Common myeloid progenitor, CD34-positive (primary cell): ENCODE measurements at regions not wholly inside any gene's neighbourhood (a gene's known extent, or its start where the extent isn't known, plus 50 kb on each side); places are given as distances from the start of the nearest gene placed in this dataset.
"Not testable (repeated sequence)": the region's sequence is repeated elsewhere in the genome, so short reads cannot be mapped to it uniquely, and the experiment has no call there.

Experiments used
- CTCF ChIA-PET: fragments of 350-600 bp; sonication (Branson Sonifier 250); formaldehyde crosslinking; loops from one replicate; lab custom pipeline; 2021; ENCODE audit warnings: antibody characterized with exemption; lab: Charles Lee
- POLR2A ChIA-PET: fragments of 350-600 bp; sonication (Branson Sonifier 250); formaldehyde crosslinking; loops from one replicate; lab custom pipeline; 2021; ENCODE audit warnings: antibody characterized with exemption; lab: Charles Lee
- DNase-seq, 3 donors: peaks; one replicate each; pipeline versions ENCODE4 v3.0.0 to v3.0.0-alpha.2; 2013
- H3K27ac ChIP-seq, 2 experiments: 1 replicate in 1 of 2; 2 replicates in 1 of 2; pipeline ENCODE4 v1.7.0; 2013; ENCODE audit warnings: inconsistent platforms in 2 of 2, low read length in 2 of 2, mild to moderate bottlenecking in 2 of 2, low read depth in 1 of 2, moderate library complexity in 1 of 2; ENCODE audit not compliant: severe bottlenecking in 2 of 2, insufficient read depth in 1 of 2, poor library complexity in 1 of 2
- H3K27me3 ChIP-seq, 5 experiments: replicated peaks in 2 of 5; 1 replicate in 3 of 5; 2 replicates in 2 of 5; pipeline versions ENCODE4 v1.6.1 to v1.7.0; 2013; ENCODE audit warnings: low read length in 4 of 5, mild to moderate bottlenecking in 2 of 5, moderate library complexity in 2 of 5, inconsistent platforms in 1 of 5; ENCODE audit not compliant: insufficient read depth in 5 of 5, control insufficient read depth in 4 of 5
- H3K36me3 ChIP-seq, 4 experiments: 1 replicate in 2 of 4; 2 replicates in 2 of 4; pipeline versions ENCODE4 v1.6.1 to v1.7.0; 2013; ENCODE audit warnings: low read length in 3 of 4, control low read depth in 1 of 4, mild to moderate bottlenecking in 1 of 4; ENCODE audit not compliant: control insufficient read depth in 4 of 4, insufficient read depth in 4 of 4
- H3K4me1 ChIP-seq, 4 experiments: 1 replicate in 3 of 4; 2 replicates in 1 of 4; pipeline versions ENCODE4 v1.6.1 to v1.7.1; 2013; ENCODE audit warnings: low read length in 3 of 4, mild to moderate bottlenecking in 3 of 4, control low read depth in 1 of 4, inconsistent platforms in 1 of 4, moderate library complexity in 1 of 4; ENCODE audit not compliant: control insufficient read depth in 4 of 4, insufficient read depth in 4 of 4; ENCODE audit errors: control extremely low read depth in 1 of 4
- H3K4me3 ChIP-seq, 7 experiments: 1 replicate in 4 of 7; 2 replicates in 3 of 7; pipeline versions ENCODE4 v1.5.1 to v1.7.0; 2013; ENCODE audit warnings: mild to moderate bottlenecking in 7 of 7, low read length in 6 of 7, moderate library complexity in 6 of 7, inconsistent platforms in 2 of 7, low read depth in 2 of 7, control low read depth in 1 of 7; ENCODE audit not compliant: insufficient read depth in 4 of 7, control insufficient read depth in 1 of 7; ENCODE audit errors: extremely low read depth in 1 of 7
- H3K9me3 ChIP-seq, 5 experiments: 1 replicate in 4 of 5; 2 replicates in 1 of 5; pipeline versions ENCODE4 v1.6.1 to v1.7.1; 2013; ENCODE audit warnings: low read length in 4 of 5, mild to moderate bottlenecking in 2 of 5, inconsistent platforms in 1 of 5, low read depth in 1 of 5, moderate library complexity in 1 of 5; ENCODE audit not compliant: control insufficient read depth in 4 of 5, insufficient read depth in 2 of 5; ENCODE audit errors: control extremely low read depth in 1 of 5
- WGBS: methylation state at CpG from one replicate; pipeline ENCODE4 v1.1.5; 2013; ENCODE audit not compliant: insufficient coverage; 5-methylcytosine and 5-hydroxymethylcytosine counted together

DNA sequence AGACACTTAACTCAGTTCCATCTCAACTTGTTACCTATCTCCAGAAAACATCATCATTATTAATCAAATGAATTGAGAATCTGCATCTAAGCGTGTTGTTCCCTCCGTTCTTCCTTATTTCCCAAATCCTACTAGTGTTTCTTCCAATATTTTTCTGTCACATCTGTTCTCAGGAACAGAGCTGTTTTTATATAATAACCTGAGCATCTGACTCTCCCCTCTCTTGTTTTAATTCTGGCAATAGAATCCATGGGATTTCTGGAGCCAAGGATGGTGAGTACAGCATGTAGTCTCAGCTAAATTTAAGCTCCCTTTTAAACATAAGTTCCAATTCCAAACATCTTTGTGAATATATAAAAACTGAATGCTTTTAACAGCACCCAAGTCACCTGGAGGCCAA lies 558.3 kb downstream of the DTWD2 start:
- no peaks in the 10 kb centered on the region for H3K4me1 ChIP-seq
- H3K27me3 ChIP-seq, result no peaks in the 10 kb centered on the region
- CTCF ChIA-PET, result no interaction called here
- no peak overlapping the region for H3K4me3 ChIP-seq
- H3K9me3 ChIP-seq, result peaks cover 0 to 1% (median 0%) of the 10 kb centered on the region in 5 experiments
- H3K27ac ChIP-seq, result no peak overlapping the region
- POLR2A ChIA-PET, result no interaction called here
- H3K36me3 ChIP-seq, result no peaks in the 10 kb centered on the region
- 100% methylated on average over 2 of the region's 2 CpGs for WGBS
- no peak for DNase-seq

GRCh38 chr5:118407958-118408357 lies 580.4 kb downstream of the DTWD2 start:
- Histone ChIP-seq H3K4me3 (no peak overlapping the region), H3K4me1 (no peaks in the 10 kb centered on the region), H3K27me3 (no peaks in the 10 kb centered on the region), H3K9me3 (peaks cover 0 to 2% (median 0%) of the 10 kb centered on the region in 5 experiments), H3K27ac (no peak overlapping the region), H3K36me3 (no peaks in the 10 kb centered on the region)
- ChIA-PET CTCF (interaction anchor here (1.1 kb wide), 1 partner anchor 17 kb away, joined by 3 read pairs; no protein-coding TSS in a partner anchor), POLR2A (no interaction called here)
- DNase-seq, result no peak

DNA sequence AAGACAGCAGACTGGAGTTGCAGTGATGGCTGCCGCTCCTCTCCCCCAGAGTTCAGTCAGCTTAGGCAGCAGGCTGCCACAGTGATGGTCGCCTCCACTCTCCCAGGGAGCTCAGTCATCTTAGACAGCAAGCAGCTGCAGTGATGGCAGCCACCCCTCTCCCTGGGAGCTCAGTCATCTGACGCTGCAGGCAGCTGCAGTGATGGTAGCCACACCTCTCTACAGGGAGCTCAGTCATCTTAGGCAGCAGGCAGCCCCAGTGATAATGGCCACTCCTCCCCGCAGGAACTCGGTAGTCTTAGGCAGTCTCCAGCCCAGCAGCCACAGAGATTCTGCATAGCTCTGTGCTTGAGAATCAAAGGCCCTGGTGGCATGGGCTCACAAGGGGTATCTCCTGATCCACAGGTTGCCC lies 582.7 kb downstream of the DTWD2 start:
- Histone ChIP-seq H3K36me3 (no peaks in the 10 kb centered on the region), H3K9me3 (peaks cover 0 to 2% (median 0%) of the 10 kb centered on the region in 5 experiments), H3K27ac (no peak overlapping the region), H3K4me1 (no peaks in the 10 kb centered on the region), H3K4me3 (no peak overlapping the region), H3K27me3 (no peaks in the 10 kb centered on the region)
- POLR2A ChIA-PET, result no interaction called here
- WGBS, result 93% methylated on average over 5 of the region's 5 CpGs
- no peak for DNase-seq
- CTCF ChIA-PET, result no interaction called here

- H3K27ac ChIP-seq, result no peak overlapping the region
- 100% methylated on average over 2 of the region's 4 CpGs for WGBS
- no peaks in the 10 kb centered on the region for H3K36me3 ChIP-seq
- ChIA-PET POLR2A (interaction anchor here (0.6 kb wide), 1 partner anchor 394 kb away, joined by 3 read pairs; no protein-coding TSS in a partner anchor), CTCF (no interaction called here)
- H3K4me3 ChIP-seq, result no peak overlapping the region
- no peaks in the 10 kb centered on the region for H3K9me3 ChIP-seq
- no peaks in the 10 kb centered on the region for H3K27me3 ChIP-seq
- no peaks in the 10 kb centered on the region for H3K4me1 ChIP-seq
- DNase-seq, result no peak
Measured at GRCh38 chr5:118397236-118397635, 591.1 kb downstream of the DTWD2 start.

DNA sequence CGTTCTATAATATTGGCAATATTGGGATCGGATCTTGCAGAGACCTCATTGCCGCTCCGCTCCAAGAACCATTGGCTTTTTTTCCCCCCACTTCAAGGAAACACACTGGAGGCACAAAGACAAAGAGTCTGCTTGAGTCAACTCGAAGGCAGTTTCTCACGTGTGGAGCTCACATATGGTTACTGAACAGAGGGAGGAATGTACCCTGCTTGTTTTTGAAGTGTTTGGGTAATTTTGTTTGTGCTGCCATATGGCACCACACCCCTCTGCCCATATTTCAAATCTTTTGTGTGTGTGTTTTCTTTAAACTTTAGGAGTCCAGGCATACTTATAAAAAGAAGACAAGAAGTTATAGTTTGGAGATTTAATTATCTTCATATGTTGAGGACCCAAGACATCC lies 595.9 kb downstream of the DTWD2 start:
- H3K4me3 ChIP-seq, result no peak overlapping the region
- 90% methylated on average over 5 of the region's 6 CpGs for WGBS
- no peaks in the 10 kb centered on the region for H3K9me3 ChIP-seq
- DNase-seq, result no peak
- H3K36me3 ChIP-seq, result no peaks in the 10 kb centered on the region
- CTCF ChIA-PET, result no interaction called here
- H3K27ac ChIP-seq, result no peak overlapping the region
- POLR2A ChIA-PET, result no interaction called here
- no peaks in the 10 kb centered on the region for H3K4me1 ChIP-seq
- H3K27me3 ChIP-seq, result no peaks in the 10 kb centered on the region

DNA sequence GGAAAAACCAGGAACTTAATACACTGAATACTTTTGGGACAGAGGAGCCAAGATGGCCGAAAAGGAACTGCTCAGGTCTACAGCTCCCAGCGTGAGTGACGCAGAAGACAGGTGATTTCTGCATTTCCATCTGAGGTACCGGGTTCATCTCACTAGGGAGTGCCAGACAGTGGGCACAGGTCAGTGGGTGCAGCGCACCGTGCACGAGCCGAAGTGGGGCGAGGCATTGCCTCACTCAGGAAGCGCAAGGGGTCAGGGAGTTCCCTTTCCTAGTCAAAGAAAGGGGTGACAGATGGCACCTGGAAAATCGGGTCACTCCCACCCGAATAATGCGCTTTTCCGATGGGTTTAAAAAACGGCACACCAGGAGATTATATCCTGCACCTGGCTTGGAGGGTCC lies 605.4 kb downstream of the DTWD2 start:
- H3K4me3 ChIP-seq, H3K9me3 ChIP-seq, H3K27ac ChIP-seq, H3K27me3 ChIP-seq, H3K4me1 ChIP-seq, CTCF ChIA-PET, POLR2A ChIA-PET, DNase-seq, H3K36me3 ChIP-seq: not testable (repeated sequence)
- 93% methylated on average over 11 of the region's 15 CpGs for WGBS

DNA sequence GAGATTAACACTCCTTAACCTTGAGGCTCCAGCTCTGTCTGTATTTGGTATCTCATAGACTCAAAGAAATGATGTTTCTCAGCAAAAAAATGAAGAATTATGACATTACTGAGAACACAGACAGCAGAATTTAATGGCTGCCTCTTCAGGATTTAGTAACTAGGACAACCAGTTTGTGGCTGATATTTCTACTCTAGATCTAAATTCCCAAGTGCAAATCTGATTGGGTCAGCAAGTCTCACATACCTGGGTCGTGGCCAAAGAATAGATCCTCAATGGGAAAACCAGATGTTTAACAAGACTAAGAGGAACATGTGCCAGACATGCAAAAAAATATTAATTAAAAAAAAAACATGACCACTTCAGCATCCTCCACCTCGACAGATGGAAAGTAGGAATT lies 608.9 kb downstream of the DTWD2 start:
- WGBS, result 93% methylated on average over 2 of the region's 2 CpGs
- CTCF ChIA-PET, result no interaction called here

More for the DNA sequence above, 608.9 kb downstream of the DTWD2 start:
- Histone ChIP-seq H3K4me3 (no peak overlapping the region), H3K27me3 (no peaks in the 10 kb centered on the region), H3K36me3 (no peaks in the 10 kb centered on the region), H3K4me1 (no peaks in the 10 kb centered on the region), H3K27ac (no peak overlapping the region), H3K9me3 (no peaks in the 10 kb centered on the region)
- POLR2A ChIA-PET, result no interaction called here
- no peak for DNase-seq
